ENCODE measurements at regions not wholly inside any gene's neighbourhood (a gene's known extent, or its start where the extent isn't known, plus 50 kb on each side); places are given as distances from the start of the nearest gene placed in this dataset.

DNA sequence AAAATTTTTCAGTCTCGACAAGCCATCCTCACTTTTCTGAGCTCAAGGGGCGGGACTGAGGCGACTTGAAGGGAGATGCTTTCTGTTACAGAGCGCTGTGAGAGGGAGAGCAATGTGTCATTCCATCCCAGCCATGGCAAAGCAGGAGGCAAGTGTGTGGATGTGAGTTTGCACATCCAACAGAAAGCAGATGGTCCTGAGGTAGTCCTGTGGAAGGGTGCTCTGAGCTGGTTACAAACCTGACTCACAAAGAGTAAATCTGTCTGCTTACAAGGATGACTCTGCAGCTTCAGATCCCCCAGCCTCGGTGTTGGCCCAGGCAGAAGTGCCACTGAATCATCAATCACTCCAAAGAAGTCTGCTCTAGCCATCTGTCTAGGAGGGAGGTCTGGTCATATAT lies 482.0 kb upstream of the DCC start:
- TF ChIP-seq, protein P1, sequence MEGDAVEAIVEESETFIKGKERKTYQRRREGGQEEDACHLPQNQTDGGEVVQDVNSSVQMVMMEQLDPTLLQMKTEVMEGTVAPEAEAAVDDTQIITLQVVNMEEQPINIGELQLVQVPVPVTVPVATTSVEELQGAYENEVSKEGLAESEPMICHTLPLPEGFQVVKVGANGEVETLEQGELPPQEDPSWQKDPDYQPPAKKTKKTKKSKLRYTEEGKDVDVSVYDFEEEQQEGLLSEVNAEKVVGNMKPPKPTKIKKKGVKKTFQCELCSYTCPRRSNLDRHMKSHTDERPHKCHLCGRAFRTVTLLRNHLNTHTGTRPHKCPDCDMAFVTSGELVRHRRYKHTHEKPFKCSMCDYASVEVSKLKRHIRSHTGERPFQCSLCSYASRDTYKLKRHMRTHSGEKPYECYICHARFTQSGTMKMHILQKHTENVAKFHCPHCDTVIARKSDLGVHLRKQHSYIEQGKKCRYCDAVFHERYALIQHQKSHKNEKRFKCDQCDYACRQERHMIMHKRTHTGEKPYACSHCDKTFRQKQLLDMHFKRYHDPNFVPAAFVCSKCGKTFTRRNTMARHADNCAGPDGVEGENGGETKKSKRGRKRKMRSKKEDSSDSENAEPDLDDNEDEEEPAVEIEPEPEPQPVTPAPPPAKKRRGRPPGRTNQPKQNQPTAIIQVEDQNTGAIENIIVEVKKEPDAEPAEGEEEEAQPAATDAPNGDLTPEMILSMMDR (IDR thresholded peaks at IDR 0.05), result no peak
- no peak for TF ChIP-seq ZFX (IDR thresholded peaks at IDR 0.05; ENCODE audit: borderline replicate concordance)
- H3K27ac ChIP-seq, result no peak overlapping the region

DNA sequence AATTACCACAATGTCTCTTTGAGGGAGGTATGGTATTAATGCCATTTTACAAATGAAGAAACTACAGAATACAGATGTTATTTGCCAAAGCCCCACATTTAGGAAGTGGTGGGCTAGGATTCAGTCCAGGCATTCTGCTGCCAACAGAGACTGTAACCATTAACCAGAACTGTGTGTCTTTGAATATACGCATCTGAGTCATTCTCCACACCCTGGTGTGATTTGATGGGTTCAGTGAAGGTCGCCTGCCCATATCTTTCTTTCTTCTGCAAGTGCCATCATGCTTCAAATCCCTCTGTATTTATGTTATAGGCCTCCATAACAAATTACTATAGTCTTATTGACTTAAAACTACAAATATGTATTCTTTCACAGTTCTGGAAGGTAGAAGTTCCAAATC lies 479.0 kb upstream of the DCC start:
- TF ChIP-seq, protein P1 (IDR thresholded peaks at IDR 0.05), result no peak
- TF ChIP-seq ZFX (IDR thresholded peaks at IDR 0.05; ENCODE audit: borderline replicate concordance), result no peak
- no peak overlapping the region for H3K27ac ChIP-seq

DNA sequence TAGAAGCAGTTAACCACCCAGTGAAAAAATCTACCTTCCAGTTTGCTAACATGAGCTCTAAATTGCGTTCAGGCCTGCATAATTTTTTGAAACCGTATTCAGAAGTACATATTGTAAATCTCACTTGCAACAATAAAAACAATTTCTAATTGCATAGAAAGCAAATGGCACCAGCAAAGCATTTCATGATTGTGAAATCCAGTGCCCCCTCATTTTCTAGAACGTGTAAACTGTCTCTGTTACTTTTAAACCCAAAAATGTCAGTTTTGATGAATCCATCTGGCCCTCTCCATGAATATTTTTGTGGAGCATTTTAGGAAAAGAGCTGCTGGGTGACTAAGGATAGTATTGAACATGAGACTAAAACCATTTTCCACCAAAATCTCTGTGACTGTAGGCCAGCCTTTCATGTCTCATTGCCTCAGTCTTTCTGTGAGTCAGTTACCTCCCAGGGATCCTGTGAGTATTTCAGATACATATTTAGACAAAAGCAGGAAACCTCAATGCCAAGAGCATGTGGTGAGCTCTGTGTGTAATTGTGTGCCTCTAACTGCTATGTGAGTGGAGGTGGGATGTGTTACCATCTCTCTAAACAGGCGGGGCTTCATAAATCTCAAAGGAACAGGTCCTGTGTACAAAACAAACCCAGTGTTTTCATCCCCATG lies 477.8 kb upstream of the DCC start:
- TF ChIP-seq, protein P1 (IDR thresholded peaks at IDR 0.05), result no peak
- TF ChIP-seq ZFX (IDR thresholded peaks at IDR 0.05; ENCODE audit: borderline replicate concordance), result no peak
- H3K27ac ChIP-seq, result no peak overlapping the region

DNA sequence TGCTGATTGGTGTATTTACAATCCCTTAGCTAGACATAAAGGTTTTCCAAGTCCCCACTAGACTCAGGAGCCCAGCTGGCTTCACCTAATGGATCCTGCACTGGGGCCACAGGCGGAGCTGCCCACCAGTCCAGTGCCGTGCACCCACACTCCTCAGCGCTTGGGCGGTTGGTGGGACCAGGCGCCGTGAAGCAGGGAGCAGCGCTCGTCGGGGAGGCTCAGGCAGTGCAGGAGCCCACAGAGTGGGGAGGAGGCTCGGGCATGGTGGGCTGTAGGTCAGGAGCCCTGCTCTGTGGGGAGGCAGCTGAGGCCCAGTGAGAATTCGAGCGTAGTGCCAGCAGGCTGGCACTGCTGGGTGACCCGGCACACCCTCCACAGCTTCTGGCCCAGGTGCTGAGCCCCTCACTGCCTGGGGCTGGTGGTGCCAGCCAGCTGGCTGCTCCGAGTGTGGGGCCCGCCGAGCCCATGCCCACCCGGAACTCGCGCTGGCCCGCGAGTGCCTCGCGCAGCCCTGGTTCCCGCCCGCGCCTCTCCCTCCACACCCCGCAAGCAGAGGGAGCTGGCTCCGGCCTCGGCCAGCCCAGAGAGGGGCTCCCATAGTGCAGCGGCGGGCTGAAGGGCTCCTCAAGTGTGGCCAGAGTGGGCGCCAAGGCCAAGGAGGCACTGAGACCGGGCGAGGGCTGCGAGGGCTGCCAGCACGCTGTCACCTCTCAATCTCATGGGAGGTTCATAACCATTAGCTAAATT lies 475.6 kb upstream of the DCC start:
- TF ChIP-seq, protein P1 (IDR thresholded peaks at IDR 0.05), result no peak
- no peak for TF ChIP-seq ZFX (IDR thresholded peaks at IDR 0.05; ENCODE audit: borderline replicate concordance)
- H3K27ac ChIP-seq, result no peak overlapping the region

DNA sequence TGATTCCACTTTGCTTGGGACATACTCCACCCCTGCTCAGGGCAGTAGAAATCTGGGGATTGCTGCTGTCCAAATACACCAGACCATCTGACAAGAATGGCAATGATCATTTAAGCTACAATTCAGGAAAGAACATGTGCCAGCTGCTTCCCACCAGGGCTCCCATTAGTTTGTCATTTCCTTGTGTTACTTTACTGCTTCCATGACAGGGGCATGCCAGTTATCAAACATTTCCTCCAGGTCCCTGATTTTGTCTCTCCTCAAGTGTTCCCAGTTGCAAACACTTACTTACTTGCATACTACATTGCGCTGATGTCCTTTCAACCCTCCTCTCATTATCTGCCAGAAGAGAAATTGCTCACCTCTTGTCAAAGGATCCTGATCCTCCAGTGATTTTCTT lies 474.5 kb upstream of the DCC start:
- no peak overlapping the region for H3K27ac ChIP-seq
- no peak for TF ChIP-seq ZFX (IDR thresholded peaks at IDR 0.05; ENCODE audit: borderline replicate concordance)
- TF ChIP-seq, protein P1 (IDR thresholded peaks at IDR 0.05), result no peak

DNA sequence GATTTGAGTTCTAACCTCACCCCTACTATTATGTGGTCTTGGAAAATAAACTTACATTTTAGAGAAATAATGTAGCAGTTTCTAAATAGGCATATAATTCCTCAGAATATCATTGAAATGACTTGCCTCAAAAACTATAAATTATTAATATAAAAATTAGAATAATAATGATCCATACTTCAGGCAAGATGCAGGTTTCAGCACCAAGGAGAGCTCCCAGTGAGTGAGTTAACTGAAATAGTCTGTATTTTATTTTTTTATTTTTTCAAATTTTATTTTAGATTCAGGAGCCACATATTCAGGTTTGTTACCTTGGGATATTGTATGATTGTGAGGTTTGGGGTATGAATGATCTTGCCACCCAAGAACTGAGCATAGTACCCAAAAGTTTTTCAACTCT lies 472.2 kb upstream of the DCC start:
- TF ChIP-seq, protein P1 (IDR thresholded peaks at IDR 0.05), result no peak
- TF ChIP-seq ZFX (IDR thresholded peaks at IDR 0.05; ENCODE audit: borderline replicate concordance), result no peak
- H3K27ac ChIP-seq, result no peak overlapping the region

DNA sequence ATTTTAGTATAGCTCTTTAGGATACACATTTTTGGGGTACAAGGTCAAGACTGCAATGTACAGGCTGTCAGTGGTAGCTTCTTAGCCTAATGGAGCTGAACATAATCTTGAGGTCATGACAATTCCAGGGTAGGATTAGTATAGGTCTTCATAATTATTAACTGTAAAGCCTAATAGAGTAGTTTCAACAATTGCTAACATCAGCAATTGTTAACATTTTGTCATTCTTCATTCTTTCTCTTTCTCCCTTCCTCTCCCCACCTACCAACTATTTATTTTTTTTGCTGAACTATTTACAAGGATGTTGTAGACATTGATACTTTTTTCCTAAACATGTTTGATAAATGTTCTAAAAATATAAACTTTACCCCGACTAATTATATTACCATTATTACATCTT lies 461.3 kb upstream of the DCC start:
- no peak for TF ChIP-seq ZFX (IDR thresholded peaks at IDR 0.05; ENCODE audit: borderline replicate concordance)
- TF ChIP-seq, protein P1 (IDR thresholded peaks at IDR 0.05), result no peak
- H3K27ac ChIP-seq, result no peak overlapping the region

Data from 22Rv1 (cell line).